Right ventricle myocardium inferior (tissue), 1 donor: ENCODE measurements at regions not wholly inside any gene's neighbourhood (a gene's known extent, or its start where the extent isn't known, plus 50 kb on each side); places are given as distances from the start of the nearest gene placed in this dataset.
"Not testable (repeated sequence)": the region's sequence is repeated elsewhere in the genome, so short reads cannot be mapped to it uniquely, and the experiment has no call there.

Experiments used
- ATAC-seq: fragments of 200-7000 bp; cut with Tn5 transposase; one replicate; pipeline ENCODE4 v1.9.1; 2020; ENCODE audit warnings: mild to moderate bottlenecking, moderate library complexity
- DNase-seq: peaks from one replicate; pipeline ENCODE4 v3.0.0; 2021; ENCODE audit errors: missing footprints
- intact Hi-C: fragments of 100-400 bp; cut with DNase I; formaldehyde crosslinking; loops from one replicate; pipeline ENCODE4 v1.11.0; 2022
- donor health status: DM: no; HTN: yes; CAD: no; lungs with severe emphysema.

GRCh38 chrX:150253959-150254620 lies 109.0 kb upstream of the MAMLD1 start:
- DNase-seq = no peak
- intact Hi-C loops = no loop called here
- no peak for ATAC-seq

GRCh38 chrX:150254909-150255308 lies 108.2 kb upstream of the MAMLD1 start:
- ATAC-seq (no peak), DNase-seq (no peak)
- intact Hi-C loops = no loop called here

- ATAC-seq (peak; percentile 50), DNase-seq (no peak)
- intact Hi-C loops = no loop called here
Measured at GRCh38 chrX:150255441-150256296, 107.4 kb upstream of the MAMLD1 start.

- intact Hi-C loops = no loop called here
- DNase-seq (no peak), ATAC-seq (no peak)
Measured at GRCh38 chrX:150256297-150256650, 106.8 kb upstream of the MAMLD1 start.

GRCh38 chrX:150257353-150258175 lies 105.6 kb upstream of the MAMLD1 start:
- ATAC-seq = no peak
- intact Hi-C loops = no loop called here
- DNase-seq = no peak

- DNase-seq = no peak
- intact Hi-C loops = no loop called here
- no peak for ATAC-seq
Measured at GRCh38 chrX:150258176-150258425, 105.0 kb upstream of the MAMLD1 start.

- intact Hi-C loops = no loop called here
- ATAC-seq = no peak
- no peak for DNase-seq
Measured at GRCh38 chrX:150258463-150259430, 104.4 kb upstream of the MAMLD1 start.

GRCh38 chrX:150262456-150262855 lies 100.7 kb upstream of the MAMLD1 start:
- DNase-seq (no peak), ATAC-seq (no peak)
- intact Hi-C loops = no loop called here

GRCh38 chrX:150268839-150269355 lies 94.2 kb upstream of the MAMLD1 start:
- no peak for ATAC-seq
- intact Hi-C loops = no loop called here
- no peak for DNase-seq

GRCh38 chrX:150269605-150270254 lies 93.4 kb upstream of the MAMLD1 start:
- intact Hi-C loops = no loop called here
- no peak for DNase-seq
- ATAC-seq = no peak

GRCh38 chrX:150270622-150271021 lies 92.5 kb upstream of the MAMLD1 start:
- intact Hi-C loops = no loop called here
- DNase-seq = no peak
- no peak for ATAC-seq

GRCh38 chrX:150273575-150274294 lies 89.4 kb upstream of the MAMLD1 start:
- ATAC-seq, DNase-seq, intact Hi-C loops: not testable (repeated sequence)

- ATAC-seq (no peak), DNase-seq (no peak)
- intact Hi-C loops = no loop called here
Measured at GRCh38 chrX:150282953-150283352, 80.2 kb upstream of the MAMLD1 start.

- no peak for ATAC-seq
- DNase-seq = no peak
- intact Hi-C loops = no loop called here
Measured at GRCh38 chrX:150291014-150291413, 72.1 kb upstream of the MAMLD1 start.

- intact Hi-C loops = no loop called here
- DNase-seq (no peak), ATAC-seq (no peak)
Measured at GRCh38 chrX:150293311-150294013, 69.7 kb upstream of the MAMLD1 start.

- intact Hi-C loops = no loop called here
- no peak for ATAC-seq
- DNase-seq = no peak
Measured at GRCh38 chrX:150298841-150299551, 64.1 kb upstream of the MAMLD1 start.
